A549 (cell line): ENCODE measurements at regions not wholly inside any gene's neighbourhood (a gene's known extent, or its start where the extent isn't known, plus 50 kb on each side); places are given as distances from the start of the nearest gene placed in this dataset.

Experiments used
- ATAC-seq, 2 experiments: fragments of 200-7000 bp in 1 of 2; fragments of >200 bp in 1 of 2; cut with Nextera tagmentation in 1 of 2; cut with Tn5 transposase in 1 of 2; 3 replicates each; pipeline versions ENCODE4 v1.8.0 to v1.9.1; 2018 to 2020; ENCODE audit warnings: mild to moderate bottlenecking in 1 of 2, moderate library complexity in 1 of 2
- CTCF ChIA-PET: fragments of 300-600 bp; sonication (Branson Sonifier 250); formaldehyde crosslinking; extraction: SDS; loops from one replicate; lab custom pipeline; 2021; ENCODE audit warnings: antibody characterized with exemption, inconsistent platforms; lab: Yijun Ruan, JAX
- POLR2A ChIA-PET: fragments of 350-600 bp; formaldehyde crosslinking; extraction: SDS; loops from one replicate; lab custom pipeline; 2021; ENCODE audit warnings: antibody characterized with exemption, inconsistent platforms; lab: Yijun Ruan, JAX
- DNase-seq, 2 experiments: peaks; one replicate each; pipeline versions ENCODE4 v3.0.0 to v3.0.0-alpha.2; 2011 to 2016; ENCODE audit warnings: low read depth in 1 of 2, low spot score in 1 of 2
- FAIRE-seq: peaks from 2 replicates; lab custom pipeline; 2011; peaks lifted over from hg19 to GRCh38; lab: Jason Lieb, UNC
- H3K27ac ChIP-seq, 2 experiments: fragments of >200 bp; sonication (Bioruptor Twin); formaldehyde crosslinking; 3 replicates each; pipeline ENCODE4 v1.5.1; 2016 to 2017
- H3K4me1 ChIP-seq: fragments of >200 bp; sonication (Bioruptor Twin); formaldehyde crosslinking; 3 replicates; pipeline ENCODE4 v1.6.1; 2016
- H3K4me2 ChIP-seq: fragments of >200 bp; sonication (Bioruptor Twin); formaldehyde crosslinking; 3 replicates; pipeline ENCODE4 v1.6.1; 2016
- H3K4me3 ChIP-seq: fragments of >200 bp; sonication (Bioruptor Twin); formaldehyde crosslinking; 3 replicates; pipeline ENCODE4 v1.5.1; 2016
- H3K9me3 ChIP-seq: fragments of >200 bp; sonication (Bioruptor Twin); formaldehyde crosslinking; 3 replicates; pipeline ENCODE4 v1.6.1; 2016
- CEBPB ChIP-seq, 2 experiments: fragments of >200 bp in 1 of 2; sonication (Bioruptor Twin) in 1 of 2; formaldehyde crosslinking in 1 of 2; IDR thresholded peaks; 2 replicates each; pipeline ENCODE4 v1.6.1; 2012 to 2016
- CTCF ChIP-seq: fragments of >200 bp; sonication (Bioruptor Twin); formaldehyde crosslinking; IDR thresholded peaks from 3 replicates; pipeline ENCODE4 v1.5.1; 2016
- EHMT2 ChIP-seq: fragments of 200-600 bp; sonication (generic); IDR thresholded peaks from 2 replicates; pipeline ENCODE4 v1.6.1; 2016; ENCODE audit warnings: antibody characterized with exemption, low read depth, mild to moderate bottlenecking, moderate library complexity
- EP300 ChIP-seq, 2 experiments: fragments of >200 bp; sonication (Bioruptor Twin); formaldehyde crosslinking; IDR thresholded peaks; 2 replicates in 1 of 2; 3 replicates in 1 of 2; pipeline ENCODE4 v1.6.1; 2016 to 2017
- FOXS1 ChIP-seq: fragments of 250-450 bp; sonication (Bioruptor Pico); IDR thresholded peaks from 2 replicates; pipeline ENCODE4 v1.5.0; 2020; ENCODE audit warnings: mild to moderate bottlenecking, moderate library complexity
- GATA3 ChIP-seq: IDR thresholded peaks from 2 replicates; pipeline ENCODE4 v1.6.1; 2012; ENCODE audit warnings: borderline replicate concordance
- HOXA7 ChIP-seq: fragments of 250-450 bp; sonication (Bioruptor Pico); IDR thresholded peaks from 2 replicates; pipeline ENCODE4 v1.5.0; 2020; ENCODE audit warnings: mild to moderate bottlenecking, moderate library complexity
- JUNB ChIP-seq: fragments of >200 bp; sonication (Bioruptor Twin); formaldehyde crosslinking; IDR thresholded peaks from 2 replicates; pipeline ENCODE4 v1.6.1; 2016
- KDM1A ChIP-seq: fragments of 200-600 bp; sonication (generic); IDR thresholded peaks from 2 replicates; pipeline ENCODE4 v1.6.1; 2016; ENCODE audit warnings: low read depth, mild to moderate bottlenecking
- NR3C1 ChIP-seq: fragments of >200 bp; sonication (Bioruptor Twin); formaldehyde crosslinking; IDR thresholded peaks from 3 replicates; pipeline ENCODE4 v1.6.1; 2017
- PBX3 ChIP-seq: IDR thresholded peaks from 2 replicates; pipeline ENCODE4 v1.6.1; 2012
- PHF8 ChIP-seq: fragments of 200-600 bp; sonication (generic); IDR thresholded peaks from 2 replicates; pipeline ENCODE4 v1.6.1; 2016; ENCODE audit warnings: low read depth, mild to moderate bottlenecking, antibody characterized with exemption, moderate library complexity, borderline replicate concordance
- RAD21 ChIP-seq, 2 experiments: fragments of >200 bp in 1 of 2; sonication (Bioruptor Twin) in 1 of 2; formaldehyde crosslinking in 1 of 2; IDR thresholded peaks in 1 of 2; conservative IDR thresholded peaks in 1 of 2; 2 replicates in 1 of 2; 3 replicates in 1 of 2; pipeline ENCODE4 v1.6.1; 2012 to 2018; ENCODE audit warnings: inconsistent platforms in 1 of 2
- REST ChIP-seq: fragments of 200-600 bp; sonication (generic); IDR thresholded peaks from 2 replicates; pipeline ENCODE4 v1.6.1; 2016; ENCODE audit warnings: antibody characterized with exemption, mild to moderate bottlenecking, moderate library complexity
- RNF2 ChIP-seq: fragments of 200-600 bp; sonication (generic); IDR thresholded peaks from 2 replicates; pipeline ENCODE4 v1.6.1; 2016; ENCODE audit warnings: low read depth, mild to moderate bottlenecking, antibody characterized with exemption, moderate library complexity, borderline replicate concordance
- TFCP2L1 ChIP-seq: fragments of 250-450 bp; sonication (Bioruptor Pico); IDR thresholded peaks from 2 replicates; pipeline ENCODE4 v1.5.0; 2021; ENCODE audit warnings: mild to moderate bottlenecking
- ZNF302 ChIP-seq: fragments of 250-450 bp; sonication (Bioruptor Pico); IDR thresholded peaks from 2 replicates; pipeline ENCODE4 v1.9.0; 2021; ENCODE audit warnings: inconsistent platforms, mild to moderate bottlenecking, moderate library complexity
- ZSCAN20 ChIP-seq: fragments of 250-450 bp; sonication (Bioruptor Pico); IDR thresholded peaks from 2 replicates; pipeline ENCODE4 v1.8.0; 2022; ENCODE audit warnings: mild to moderate bottlenecking, moderate library complexity
- WGBS: methylation state at CpG from one replicate; pipeline ENCODE4 v1.1.6; 2017; ENCODE audit errors: missing lambda C conversion rate; 5-methylcytosine and 5-hydroxymethylcytosine counted together
- TF ChIP-seq, protein P1 (sequence below): fragments of 150-350 bp; IDR thresholded peaks from 2 replicates; pipeline ENCODE4 v1.6.1; 2014; ENCODE audit warnings: low read depth, mild to moderate bottlenecking, low read length
- TF ChIP-seq, protein P2 (sequence below): fragments of 250-450 bp; sonication (Bioruptor Pico); IDR thresholded peaks from 2 replicates; pipeline ENCODE4 v1.5.0; 2021; ENCODE audit warnings: mild to moderate bottlenecking, moderate library complexity, borderline replicate concordance

DNA sequence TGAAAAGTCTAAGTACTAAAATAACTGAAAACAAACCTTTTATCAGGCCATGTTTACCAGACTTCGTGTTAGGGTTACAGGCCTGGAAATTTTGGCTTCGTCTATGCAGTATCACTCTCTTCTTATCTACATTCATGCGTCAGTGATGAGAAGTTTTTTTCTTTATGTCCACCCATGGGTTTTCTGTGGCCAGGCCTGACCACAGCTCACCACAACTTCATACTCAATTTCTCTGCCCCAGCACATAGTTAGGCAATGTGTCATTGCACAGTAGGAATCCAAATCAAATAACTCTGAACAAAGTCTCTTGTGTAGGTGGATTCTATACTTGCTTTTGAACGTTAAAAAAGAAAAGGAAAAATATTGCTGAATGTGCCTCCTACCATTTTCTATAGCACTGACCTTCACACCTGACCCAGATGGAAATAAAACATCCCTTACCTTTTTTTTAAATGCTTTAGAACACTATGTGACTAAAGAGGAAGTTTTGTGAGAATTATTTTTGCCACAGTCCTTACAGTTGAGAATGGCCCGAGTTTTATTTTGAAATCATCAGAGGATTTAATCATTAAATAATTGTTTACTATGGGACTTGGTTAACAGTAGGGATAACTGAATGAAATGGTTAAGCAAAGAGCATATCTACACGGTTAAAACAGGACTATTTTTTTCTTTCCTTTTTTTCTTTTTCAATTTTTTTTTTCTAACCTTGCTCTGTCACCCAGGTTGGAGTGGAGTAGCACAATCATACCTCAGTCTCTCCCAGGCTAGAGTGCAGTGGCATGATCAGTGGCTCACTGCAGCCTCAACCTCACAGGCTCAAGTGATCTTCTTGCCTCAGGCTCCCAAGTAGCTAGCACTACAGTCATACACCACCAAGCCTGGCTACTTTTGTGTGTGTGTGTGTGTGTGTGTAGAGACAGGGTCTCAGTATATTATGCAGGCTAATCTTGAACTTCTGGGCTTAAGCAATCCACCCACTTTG is 1247.0 kb upstream of the ACO1 start:
- DNase-seq (peak in 1 of 2 experiments; percentile 30), ATAC-seq (peak; percentile 56 to 61; a peak in 4 of 6 replicates), FAIRE-seq (no peak)
- peak overlapping the region; percentile 34; the same call in 2 of the 3 replicates for H3K4me2 ChIP-seq
- ChIA-PET POLR2A (no interaction called here), CTCF (no interaction called here)
- H3K27ac ChIP-seq = no peak overlapping the region
- 14% methylated on average over 6 of the region's 6 CpGs for WGBS
- no peak overlapping the region for H3K4me3 ChIP-seq
- H3K4me1 ChIP-seq = no peaks in the 10 kb centered on the region
- no peak for TF ChIP-seq JUNB
- TF ChIP-seq, protein P1, sequence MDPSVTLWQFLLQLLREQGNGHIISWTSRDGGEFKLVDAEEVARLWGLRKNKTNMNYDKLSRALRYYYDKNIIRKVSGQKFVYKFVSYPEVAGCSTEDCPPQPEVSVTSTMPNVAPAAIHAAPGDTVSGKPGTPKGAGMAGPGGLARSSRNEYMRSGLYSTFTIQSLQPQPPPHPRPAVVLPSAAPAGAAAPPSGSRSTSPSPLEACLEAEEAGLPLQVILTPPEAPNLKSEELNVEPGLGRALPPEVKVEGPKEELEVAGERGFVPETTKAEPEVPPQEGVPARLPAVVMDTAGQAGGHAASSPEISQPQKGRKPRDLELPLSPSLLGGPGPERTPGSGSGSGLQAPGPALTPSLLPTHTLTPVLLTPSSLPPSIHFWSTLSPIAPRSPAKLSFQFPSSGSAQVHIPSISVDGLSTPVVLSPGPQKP = no peak
- no peak for TF ChIP-seq NR3C1
- no peak for TF ChIP-seq FOXS1 (CRISPR knock-in tag)
- TF ChIP-seq, all 56 proteins: peak for 0
- H3K9me3 ChIP-seq = no peaks in the 10 kb centered on the region

DNA sequence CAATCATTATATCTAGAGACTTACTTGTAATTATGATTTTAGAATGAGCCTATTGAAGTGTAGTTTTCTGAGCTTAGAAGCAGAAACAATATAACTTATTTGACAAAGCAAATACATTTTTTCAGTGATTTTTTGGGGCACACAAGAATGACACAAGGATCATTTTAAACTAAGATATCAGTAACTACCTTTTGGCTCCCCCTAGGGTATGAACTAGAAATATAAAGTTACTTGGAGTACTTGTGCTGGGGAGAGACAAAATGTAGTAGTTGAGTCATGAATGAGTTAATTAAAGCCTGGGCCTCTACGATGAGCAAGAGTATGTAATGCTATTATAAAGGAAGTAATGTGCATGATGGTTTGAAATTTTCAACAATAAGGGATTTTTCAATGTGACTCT is 1244.1 kb upstream of the ACO1 start:
- ChIA-PET CTCF (no interaction called here), POLR2A (no interaction called here)
- no peak for ATAC-seq
- H3K27ac ChIP-seq = no peak overlapping the region
- H3K4me1 ChIP-seq = no peaks in the 10 kb centered on the region
- peak in 1 of 2 experiments; percentile 14; a peak in 2 of 5 replicates for TF ChIP-seq RAD21 (conservative IDR thresholded peaks at IDR 0.05 in 1 of 2, IDR thresholded peaks at IDR 0.05 in 1 of 2)
- TF ChIP-seq REST = no peak
- peak; percentile 15; the same call in 1 of the 3 replicates for TF ChIP-seq CTCF
- no peak for TF ChIP-seq TFCP2L1 (CRISPR knock-in tag)
- TF ChIP-seq FOXS1 (CRISPR knock-in tag) = no peak
- TF ChIP-seq PHF8 = no peak
- no peak for TF ChIP-seq EP300 (IDR thresholded peaks at IDR 0.05)
- no peak for FAIRE-seq
- no peak overlapping the region for H3K4me3 ChIP-seq
- DNase-seq = peak in 1 of 2 experiments; percentile 7
- H3K9me3 ChIP-seq = no peaks in the 10 kb centered on the region
- H3K4me2 ChIP-seq = no peak overlapping the region
- WGBS = 5% methylated on average over 1 of the region's 1 CpG

DNA sequence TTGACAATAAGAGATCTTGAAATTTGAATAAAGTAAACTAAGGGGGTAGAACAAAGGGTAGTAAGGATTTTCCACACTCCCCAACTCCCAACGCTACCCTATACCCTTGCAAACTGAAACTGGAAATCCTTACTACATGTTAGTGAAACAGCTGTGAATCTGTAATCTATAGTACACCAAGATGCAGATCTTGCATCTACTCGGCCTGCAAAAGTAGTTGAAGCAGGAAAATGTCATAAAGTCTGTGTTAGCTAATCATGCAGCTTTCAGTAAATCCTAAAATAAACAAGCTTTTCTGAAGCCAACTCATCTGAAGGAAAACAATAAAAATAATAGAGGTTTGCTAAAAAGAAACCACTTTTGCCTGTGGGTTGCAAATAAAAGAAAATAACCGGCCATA is 1242.0 kb upstream of the ACO1 start:
- FAIRE-seq (no peak), ATAC-seq (no peak), DNase-seq (no peak)
- ChIA-PET POLR2A (no interaction called here), CTCF (interaction anchor here (1.1 kb wide), 1 partner anchor 24 kb away, joined by 3 read pairs; no protein-coding TSS in a partner anchor)
- H3K27ac ChIP-seq = no peak overlapping the region
- no peak overlapping the region for H3K4me3 ChIP-seq
- no peaks in the 10 kb centered on the region for H3K9me3 ChIP-seq
- H3K4me2 ChIP-seq = no peak overlapping the region
- no peaks in the 10 kb centered on the region for H3K4me1 ChIP-seq
- 24% methylated on average over 3 of the region's 3 CpGs for WGBS
- TF ChIP-seq CEBPB (IDR thresholded peaks at IDR 0.05) = no peak
- no peak for TF ChIP-seq ZSCAN20 (CRISPR knock-in tag)
- TF ChIP-seq KDM1A = no peak
- TF ChIP-seq PHF8 = no peak
- no peak for TF ChIP-seq GATA3
- no peak for TF ChIP-seq ZNF302 (CRISPR knock-in tag)
- no peak for TF ChIP-seq RNF2
- TF ChIP-seq PBX3 = no peak
- TF ChIP-seq EHMT2 = no peak
- TF ChIP-seq, protein P2, sequence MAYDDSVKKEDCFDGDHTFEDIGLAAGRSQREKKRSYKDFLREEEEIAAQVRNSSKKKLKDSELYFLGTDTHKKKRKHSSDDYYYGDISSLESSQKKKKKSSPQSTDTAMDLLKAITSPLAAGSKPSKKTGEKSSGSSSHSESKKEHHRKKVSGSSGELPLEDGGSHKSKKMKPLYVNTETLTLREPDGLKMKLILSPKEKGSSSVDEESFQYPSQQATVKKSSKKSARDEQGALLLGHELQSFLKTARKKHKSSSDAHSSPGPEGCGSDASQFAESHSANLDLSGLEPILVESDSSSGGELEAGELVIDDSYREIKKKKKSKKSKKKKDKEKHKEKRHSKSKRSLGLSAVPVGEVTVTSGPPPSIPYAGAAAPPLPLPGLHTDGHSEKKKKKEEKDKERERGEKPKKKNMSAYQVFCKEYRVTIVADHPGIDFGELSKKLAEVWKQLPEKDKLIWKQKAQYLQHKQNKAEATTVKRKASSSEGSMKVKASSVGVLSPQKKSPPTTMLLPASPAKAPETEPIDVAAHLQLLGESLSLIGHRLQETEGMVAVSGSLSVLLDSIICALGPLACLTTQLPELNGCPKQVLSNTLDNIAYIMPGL = no peak
- TF ChIP-seq HOXA7 (CRISPR knock-in tag) = no peak
